ENCODE measurements at regions not wholly inside any gene's neighbourhood (a gene's known extent, or its start where the extent isn't known, plus 50 kb on each side); places are given as distances from the start of the nearest gene placed in this dataset.

DNA sequence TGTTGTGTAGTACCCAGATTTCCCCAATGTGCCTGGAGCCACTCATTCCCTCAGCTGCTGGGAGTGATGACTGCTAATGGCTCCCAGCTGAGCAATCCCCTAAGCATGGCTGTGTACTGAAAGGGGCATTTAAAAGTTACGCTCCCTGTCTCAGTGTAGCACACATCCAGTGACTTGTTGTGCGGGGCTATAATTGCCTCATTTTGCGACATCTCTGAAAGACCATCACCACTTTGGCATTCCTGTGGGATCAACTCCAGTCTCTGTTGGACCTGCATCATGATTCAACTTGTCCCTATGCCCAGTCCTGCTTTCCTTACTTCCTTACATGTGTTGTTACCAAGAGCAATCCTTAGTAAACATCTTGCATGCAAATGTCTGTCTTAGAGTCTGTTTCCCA, 201.2 kb upstream of the MPDZ start:
- no peak overlapping the region for H3K27ac ChIP-seq (ENCODE audit: low read length)
- no peak overlapping the region for H3K9ac ChIP-seq (ENCODE audit: low read depth, low read length)

DNA sequence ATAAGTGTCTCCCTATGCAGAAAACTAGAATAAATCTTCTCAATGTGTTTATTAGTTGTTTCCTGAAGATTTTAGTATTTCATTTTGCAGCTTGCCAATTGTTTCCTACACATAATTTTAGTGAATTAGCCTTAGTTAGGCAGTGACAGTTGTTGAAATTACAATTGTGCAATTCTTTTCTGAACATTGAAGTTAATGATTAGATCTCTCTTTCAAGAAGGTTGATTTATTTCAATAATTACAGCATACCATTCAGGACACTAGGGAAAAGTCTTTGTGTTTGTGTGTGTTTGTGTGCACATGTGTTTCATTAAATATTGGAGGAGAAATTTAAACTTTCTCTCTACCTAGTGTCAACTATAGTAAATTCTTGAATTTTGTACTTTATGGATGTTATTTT, 199.6 kb upstream of the MPDZ start:
- Histone ChIP-seq H3K4me1 (ENCODE audit: insufficient read depth, low read length) (no peaks in the 10 kb centered on the region), H3K27ac (ENCODE audit: low read length) (no peak overlapping the region), H3K9ac (ENCODE audit: low read depth, low read length) (no peak overlapping the region), H3K36me3 (ENCODE audit: insufficient read depth, low read depth, low read length) (no peaks in the 10 kb centered on the region), H3K4me3 (ENCODE audit: low read length) (no peak overlapping the region), H3K27me3 (ENCODE audit: insufficient read depth, low read length) (no peaks in the 10 kb centered on the region), H3K9me3 (ENCODE audit: insufficient read depth, low read depth, low read length) (peaks cover 13% of the 10 kb centered on the region)

More for the DNA sequence above, 201.2 kb upstream of the MPDZ start:
- Histone ChIP-seq H3K27me3 (ENCODE audit: insufficient read depth, low read length) (no peaks in the 10 kb centered on the region), H3K9me3 (ENCODE audit: insufficient read depth, low read depth, low read length) (peaks cover 6% of the 10 kb centered on the region; the same call in 1 of the 2 replicates), H3K4me1 (ENCODE audit: insufficient read depth, low read length) (no peaks in the 10 kb centered on the region), H3K4me3 (ENCODE audit: low read length) (no peak overlapping the region), H3K36me3 (ENCODE audit: insufficient read depth, low read depth, low read length) (no peaks in the 10 kb centered on the region)

DNA sequence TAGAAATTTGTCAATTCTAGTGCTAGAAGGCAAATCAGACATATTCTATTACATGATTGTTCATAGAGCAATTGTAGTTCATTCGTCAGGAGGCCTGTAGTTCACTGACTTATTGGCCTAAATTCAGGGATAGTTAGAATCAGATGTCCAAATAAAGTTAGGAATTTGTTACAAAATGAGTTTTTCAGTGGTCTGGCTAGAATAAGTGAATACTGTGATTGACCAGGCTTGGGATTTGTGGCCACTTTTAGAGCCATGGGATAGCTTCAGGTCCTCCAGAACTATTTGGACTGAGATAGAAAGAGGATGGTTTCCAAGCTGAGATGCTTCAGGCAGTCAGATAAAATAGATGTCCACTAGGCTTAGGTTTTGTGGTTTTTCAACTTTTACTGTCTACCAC, 199.1 kb upstream of the MPDZ start:
- no peak overlapping the region for H3K4me3 ChIP-seq (ENCODE audit: low read length)
- no peaks in the 10 kb centered on the region for H3K4me1 ChIP-seq (ENCODE audit: insufficient read depth, low read length)
- no peaks in the 10 kb centered on the region for H3K27me3 ChIP-seq (ENCODE audit: insufficient read depth, low read length)
- peaks cover 13% of the 10 kb centered on the region for H3K9me3 ChIP-seq (ENCODE audit: insufficient read depth, low read depth, low read length)
- H3K36me3 ChIP-seq (ENCODE audit: insufficient read depth, low read depth, low read length): no peaks in the 10 kb centered on the region
- H3K27ac ChIP-seq (ENCODE audit: low read length): no peak overlapping the region
- H3K9ac ChIP-seq (ENCODE audit: low read depth, low read length): no peak overlapping the region

DNA sequence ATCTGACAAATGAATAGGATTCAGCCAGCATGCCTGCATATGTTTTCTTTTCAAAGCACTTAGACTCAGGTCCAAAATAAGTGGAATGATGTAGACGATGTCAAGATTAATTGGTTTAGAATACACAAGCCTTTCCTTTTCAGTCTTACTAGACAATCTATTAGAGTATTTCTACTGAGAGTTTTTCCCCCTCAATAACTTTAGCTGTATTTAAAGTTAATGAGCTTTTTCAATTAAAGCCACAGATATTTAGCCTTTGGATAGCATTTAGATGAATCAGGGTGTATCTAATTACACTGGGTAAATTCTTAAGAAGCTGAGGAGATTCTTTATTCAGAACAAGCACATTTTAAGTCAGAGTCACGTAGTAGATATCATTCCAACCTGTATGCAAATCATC, 198.7 kb upstream of the MPDZ start:
- Histone ChIP-seq H3K9ac (ENCODE audit: low read depth, low read length) (no peak overlapping the region), H3K36me3 (ENCODE audit: insufficient read depth, low read depth, low read length) (no peaks in the 10 kb centered on the region), H3K9me3 (ENCODE audit: insufficient read depth, low read depth, low read length) (peaks cover 13% of the 10 kb centered on the region), H3K4me3 (ENCODE audit: low read length) (no peak overlapping the region), H3K27ac (ENCODE audit: low read length) (no peak overlapping the region), H3K27me3 (ENCODE audit: insufficient read depth, low read length) (no peaks in the 10 kb centered on the region), H3K4me1 (ENCODE audit: insufficient read depth, low read length) (no peaks in the 10 kb centered on the region)

DNA sequence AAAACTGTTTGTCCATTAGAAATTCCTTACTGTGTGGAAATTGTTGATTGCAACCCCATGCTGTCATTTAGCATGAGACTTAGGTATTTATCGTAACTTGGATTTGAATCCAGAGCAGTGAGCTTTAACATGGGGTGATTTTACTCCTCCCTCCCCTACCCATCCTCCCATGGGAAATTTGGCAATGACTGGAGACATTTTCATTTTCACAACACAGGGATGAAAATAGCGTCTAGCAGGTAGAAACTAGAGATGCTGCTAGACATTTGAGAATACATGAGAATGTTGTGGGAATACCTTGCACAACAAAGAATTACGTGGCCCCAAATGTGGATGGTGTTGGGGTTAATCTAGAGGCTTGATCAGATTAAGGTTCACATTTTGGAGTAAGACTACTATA, 191.3 kb upstream of the MPDZ start:
- peaks cover 8% of the 10 kb centered on the region; the same call in 1 of the 2 replicates for H3K9me3 ChIP-seq (ENCODE audit: insufficient read depth, low read depth, low read length)
- no peaks in the 10 kb centered on the region for H3K27me3 ChIP-seq (ENCODE audit: insufficient read depth, low read length)
- H3K27ac ChIP-seq (ENCODE audit: low read length): no peak overlapping the region
- H3K9ac ChIP-seq (ENCODE audit: low read depth, low read length): no peak overlapping the region
- no peaks in the 10 kb centered on the region for H3K4me1 ChIP-seq (ENCODE audit: insufficient read depth, low read length)
- H3K4me3 ChIP-seq (ENCODE audit: low read length): no peak overlapping the region
- no peaks in the 10 kb centered on the region for H3K36me3 ChIP-seq (ENCODE audit: insufficient read depth, low read depth, low read length)

DNA sequence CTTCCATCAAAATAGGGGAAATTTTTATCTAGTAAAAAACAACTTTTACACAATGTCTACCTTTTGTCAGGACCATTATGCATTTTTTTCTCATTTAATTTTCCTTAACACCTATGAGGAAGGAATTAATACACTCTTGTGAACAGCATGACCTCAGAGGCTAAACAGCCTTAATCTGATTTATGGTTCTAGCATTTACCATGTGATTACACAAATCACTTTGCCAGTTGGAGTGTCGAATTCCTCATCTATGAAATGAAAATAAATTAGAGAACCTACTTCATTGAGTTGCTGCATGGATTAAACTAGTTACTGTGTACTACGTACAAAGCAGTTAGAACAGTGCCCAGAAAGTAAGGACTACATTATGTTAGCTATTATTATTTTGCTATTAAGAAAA, 187.7 kb upstream of the MPDZ start:
- no peaks in the 10 kb centered on the region for H3K4me1 ChIP-seq (ENCODE audit: insufficient read depth, low read length)
- no peak overlapping the region for H3K27ac ChIP-seq (ENCODE audit: low read length)
- H3K27me3 ChIP-seq (ENCODE audit: insufficient read depth, low read length): no peaks in the 10 kb centered on the region
- no peak overlapping the region for H3K9ac ChIP-seq (ENCODE audit: low read depth, low read length)
- no peaks in the 10 kb centered on the region for H3K36me3 ChIP-seq (ENCODE audit: insufficient read depth, low read depth, low read length)
- no peaks in the 10 kb centered on the region for H3K9me3 ChIP-seq (ENCODE audit: insufficient read depth, low read depth, low read length)
- no peak overlapping the region for H3K4me3 ChIP-seq (ENCODE audit: low read length)

DNA sequence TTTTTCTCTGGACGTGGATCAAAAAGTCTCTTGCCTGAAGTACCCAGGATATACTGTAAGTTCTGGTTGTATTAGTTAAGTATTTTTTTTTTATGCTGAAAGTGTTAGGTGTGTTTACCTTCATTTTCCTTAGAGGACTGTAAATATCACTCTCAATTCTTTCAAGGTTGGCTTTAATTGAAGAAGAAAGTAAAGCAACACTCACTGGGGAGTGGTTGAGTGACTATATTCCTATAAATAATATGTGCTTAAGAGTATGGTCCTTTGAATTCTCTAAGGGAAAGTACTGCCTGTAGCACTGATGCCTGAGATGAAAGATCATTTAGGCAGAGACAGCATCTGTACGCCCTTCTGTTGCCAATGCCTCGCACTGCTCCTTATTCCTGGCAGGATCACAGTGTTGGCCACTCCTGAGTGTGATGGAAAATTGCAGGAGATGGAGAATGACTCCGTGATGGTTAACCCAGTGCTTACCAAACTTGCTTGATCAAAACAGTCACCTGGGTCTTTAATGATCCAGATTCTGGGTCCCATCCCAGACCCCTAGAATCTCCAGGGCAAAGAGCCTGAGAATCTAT, 182.0 kb upstream of the MPDZ start:
- no peak overlapping the region for H3K4me3 ChIP-seq (ENCODE audit: low read length)
- no peaks in the 10 kb centered on the region for H3K9me3 ChIP-seq (ENCODE audit: insufficient read depth, low read depth, low read length)
- H3K36me3 ChIP-seq (ENCODE audit: insufficient read depth, low read depth, low read length): no peaks in the 10 kb centered on the region
- no peak overlapping the region for H3K27ac ChIP-seq (ENCODE audit: low read length)
- H3K4me1 ChIP-seq (ENCODE audit: insufficient read depth, low read length): no peaks in the 10 kb centered on the region
- no peaks in the 10 kb centered on the region for H3K27me3 ChIP-seq (ENCODE audit: insufficient read depth, low read length)
- H3K9ac ChIP-seq (ENCODE audit: low read depth, low read length): no peak overlapping the region

DNA sequence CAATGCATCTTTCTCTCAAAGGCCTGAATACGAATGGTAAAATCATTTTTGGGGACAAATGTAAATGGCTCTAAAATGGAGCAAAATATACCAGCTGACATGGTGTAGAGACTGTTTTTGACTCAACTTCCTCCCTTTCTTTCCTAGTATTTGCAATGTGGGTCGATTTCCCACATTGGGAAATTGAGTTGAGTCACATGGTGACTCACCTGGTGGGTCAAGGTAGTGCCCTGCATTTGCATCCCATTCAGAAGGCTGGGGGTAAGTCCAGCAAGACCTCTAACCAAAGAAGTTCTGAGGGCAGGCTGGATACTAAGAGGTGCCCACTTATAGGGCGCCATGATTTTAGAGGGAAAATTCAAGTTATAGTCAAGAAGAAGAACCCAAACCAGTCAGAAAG, 179.6 kb upstream of the MPDZ start:
- no peaks in the 10 kb centered on the region for H3K36me3 ChIP-seq (ENCODE audit: insufficient read depth, low read depth, low read length)
- no peak overlapping the region for H3K9ac ChIP-seq (ENCODE audit: low read depth, low read length)
- H3K9me3 ChIP-seq (ENCODE audit: insufficient read depth, low read depth, low read length): no peaks in the 10 kb centered on the region
- no peak overlapping the region for H3K27ac ChIP-seq (ENCODE audit: low read length)
- H3K4me3 ChIP-seq (ENCODE audit: low read length): no peak overlapping the region
- H3K27me3 ChIP-seq (ENCODE audit: insufficient read depth, low read length): no peaks in the 10 kb centered on the region
- no peaks in the 10 kb centered on the region for H3K4me1 ChIP-seq (ENCODE audit: insufficient read depth, low read length)

DNA sequence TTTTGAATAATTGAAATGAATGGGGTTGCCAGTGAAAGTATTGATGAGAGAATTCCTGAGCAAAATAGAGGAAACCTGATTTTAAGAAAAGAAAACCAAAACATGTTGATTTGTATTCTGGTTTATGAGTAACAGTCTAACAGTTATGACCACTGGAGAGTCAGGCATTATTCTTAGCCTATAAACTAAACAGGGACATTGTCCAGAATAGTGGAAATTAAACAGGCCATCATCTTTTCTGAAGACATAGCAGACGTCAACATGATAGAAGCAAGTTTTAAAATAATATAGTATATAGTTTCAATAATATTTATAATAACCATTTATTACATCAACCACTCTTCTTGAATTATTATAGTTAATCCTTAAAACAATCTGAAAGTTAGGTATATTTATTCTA, 178.3 kb upstream of the MPDZ start:
- Histone ChIP-seq H3K36me3 (ENCODE audit: insufficient read depth, low read depth, low read length) (no peaks in the 10 kb centered on the region), H3K4me3 (ENCODE audit: low read length) (no peak overlapping the region), H3K9ac (ENCODE audit: low read depth, low read length) (no peak overlapping the region), H3K27me3 (ENCODE audit: insufficient read depth, low read length) (no peaks in the 10 kb centered on the region), H3K4me1 (ENCODE audit: insufficient read depth, low read length) (no peaks in the 10 kb centered on the region), H3K27ac (ENCODE audit: low read length) (no peak overlapping the region), H3K9me3 (ENCODE audit: insufficient read depth, low read depth, low read length) (no peaks in the 10 kb centered on the region)

DNA sequence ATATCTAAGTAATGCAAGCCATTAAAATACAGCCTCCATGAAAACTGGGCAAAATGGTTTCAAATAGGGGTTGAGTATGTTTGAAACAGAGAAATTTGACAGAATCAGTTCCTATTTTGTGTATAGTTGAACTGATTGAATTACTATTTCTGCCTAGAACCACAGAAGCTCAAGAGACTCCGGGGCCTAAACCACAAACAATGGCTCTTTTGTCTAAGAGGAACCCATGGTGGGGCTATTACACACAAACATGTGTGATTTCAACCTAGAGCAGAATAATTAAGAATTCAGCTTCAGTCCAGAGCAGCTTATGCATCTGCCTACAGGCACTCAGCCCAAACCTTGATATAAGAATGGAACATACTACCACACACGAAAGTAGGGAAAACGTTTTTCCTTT, 171.2 kb upstream of the MPDZ start:
- Histone ChIP-seq H3K27ac (ENCODE audit: low read length) (no peak overlapping the region), H3K9ac (ENCODE audit: low read depth, low read length) (no peak overlapping the region), H3K9me3 (ENCODE audit: insufficient read depth, low read depth, low read length) (no peaks in the 10 kb centered on the region), H3K36me3 (ENCODE audit: insufficient read depth, low read depth, low read length) (no peaks in the 10 kb centered on the region), H3K27me3 (ENCODE audit: insufficient read depth, low read length) (no peaks in the 10 kb centered on the region), H3K4me3 (ENCODE audit: low read length) (no peak overlapping the region), H3K4me1 (ENCODE audit: insufficient read depth, low read length) (peaks cover 9% of the 10 kb centered on the region; the same call in 1 of the 2 replicates)

DNA sequence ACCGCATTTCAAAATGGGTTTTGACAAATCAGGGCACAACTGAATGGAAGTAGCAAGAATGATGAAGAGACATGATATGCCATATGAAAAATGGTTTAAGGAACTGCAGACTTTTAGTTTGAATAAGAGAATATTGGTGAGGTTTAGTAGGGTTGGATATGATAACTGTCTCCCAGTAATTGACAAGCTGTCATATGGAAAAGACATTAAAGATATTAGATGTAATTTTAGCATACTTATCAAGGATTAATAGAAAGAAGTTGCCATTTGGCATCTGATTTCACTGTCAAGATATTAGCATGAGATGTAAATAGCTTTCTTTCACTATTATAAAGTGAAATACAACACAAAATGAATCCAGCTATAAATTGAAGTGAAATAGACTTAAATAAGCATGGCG, 169.0 kb upstream of the MPDZ start:
- Histone ChIP-seq H3K36me3 (ENCODE audit: insufficient read depth, low read depth, low read length) (no peaks in the 10 kb centered on the region), H3K27me3 (ENCODE audit: insufficient read depth, low read length) (no peaks in the 10 kb centered on the region), H3K4me3 (ENCODE audit: low read length) (no peak overlapping the region), H3K27ac (ENCODE audit: low read length) (no peak overlapping the region), H3K4me1 (ENCODE audit: insufficient read depth, low read length) (peaks cover 11% of the 10 kb centered on the region; the same call in 1 of the 2 replicates), H3K9ac (ENCODE audit: low read depth, low read length) (no peak overlapping the region), H3K9me3 (ENCODE audit: insufficient read depth, low read depth, low read length) (no peaks in the 10 kb centered on the region)

DNA sequence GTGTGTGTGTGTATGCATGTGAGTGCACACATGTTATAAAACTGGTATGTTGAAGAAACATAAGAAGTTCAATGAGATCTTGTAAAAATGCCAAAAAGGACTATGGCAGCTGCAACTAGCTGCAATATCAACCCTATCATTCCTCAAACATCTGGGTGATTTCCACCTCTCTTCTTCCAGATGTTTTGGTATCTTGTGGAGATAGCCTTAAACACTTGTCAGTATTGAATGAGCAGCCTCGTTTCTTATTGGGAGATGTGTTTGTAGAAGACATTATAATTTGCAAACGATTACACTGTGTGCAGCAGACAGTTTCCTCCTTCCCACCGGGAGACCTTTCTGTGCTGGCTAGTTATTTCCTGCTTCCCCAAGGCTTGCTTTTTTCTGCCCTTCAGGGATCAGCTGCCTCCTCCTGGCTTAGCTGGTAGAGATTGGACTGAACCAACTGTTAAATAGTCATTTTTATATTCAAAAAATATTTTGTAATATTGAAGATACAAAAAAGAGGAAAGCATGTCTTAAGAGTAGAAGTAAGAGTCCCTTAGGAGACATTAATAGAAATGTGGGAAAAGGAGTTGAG, 168.4 kb upstream of the MPDZ start:
- no peak overlapping the region for H3K27ac ChIP-seq (ENCODE audit: low read length)
- no peak overlapping the region for H3K4me3 ChIP-seq (ENCODE audit: low read length)
- no peak overlapping the region for H3K9ac ChIP-seq (ENCODE audit: low read depth, low read length)
- H3K9me3 ChIP-seq (ENCODE audit: insufficient read depth, low read depth, low read length): no peaks in the 10 kb centered on the region
- H3K36me3 ChIP-seq (ENCODE audit: insufficient read depth, low read depth, low read length): no peaks in the 10 kb centered on the region
- no peaks in the 10 kb centered on the region for H3K27me3 ChIP-seq (ENCODE audit: insufficient read depth, low read length)
- H3K4me1 ChIP-seq (ENCODE audit: insufficient read depth, low read length): peaks cover 11% of the 10 kb centered on the region; the same call in 1 of the 2 replicates
